EH (cell line): ENCODE measurements at regions not wholly inside any gene's neighbourhood (a gene's known extent, or its start where the extent isn't known, plus 50 kb on each side); places are given as distances from the start of the nearest gene placed in this dataset.
"Not testable (repeated sequence)": the region's sequence is repeated elsewhere in the genome, so short reads cannot be mapped to it uniquely, and the experiment has no call there.

Experiments
- DNase-seq: peaks from one replicate; pipeline ENCODE4 v3.0.0-alpha.2; 2015; ENCODE audit warnings: low read depth

DNA sequence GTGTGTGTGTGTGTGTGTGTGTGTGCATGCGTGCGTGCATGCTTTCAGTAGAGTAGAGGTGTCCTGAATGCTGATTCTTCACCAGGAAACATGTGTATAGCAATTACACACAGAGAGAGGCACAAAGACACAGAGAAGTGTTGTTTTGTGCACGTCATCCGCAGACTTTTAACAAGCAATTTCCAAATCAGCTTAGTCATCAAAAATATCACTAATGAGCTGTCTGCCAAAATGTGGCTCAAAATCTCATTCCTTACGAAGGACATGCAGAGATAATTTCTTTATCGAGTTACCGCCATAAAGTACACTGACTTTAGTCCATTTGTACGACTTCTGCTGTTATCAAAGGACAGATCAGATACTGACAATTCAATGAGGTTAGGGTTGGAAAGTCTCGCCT is 274.9 kb upstream of the RARB start:
- no peak for DNase-seq

DNA sequence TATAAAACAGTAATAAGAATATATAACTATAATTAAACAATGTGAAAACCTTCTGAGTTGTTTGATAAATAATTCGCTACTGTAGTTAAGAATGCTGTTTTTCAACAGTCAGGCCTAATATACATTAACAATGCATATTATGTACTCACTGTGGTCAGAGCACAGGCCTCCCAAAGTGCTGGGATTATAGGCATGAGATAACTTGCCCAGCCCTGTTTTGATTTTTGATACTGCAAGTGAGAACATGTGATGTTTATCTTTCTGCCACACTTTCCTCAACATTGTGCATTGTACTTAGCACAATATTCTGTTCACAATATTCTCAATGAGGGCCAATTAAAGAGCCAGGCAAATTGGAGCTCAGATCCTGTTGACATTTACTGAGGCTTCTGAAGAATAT is 274.5 kb upstream of the RARB start:
- DNase-seq: no peak

DNA sequence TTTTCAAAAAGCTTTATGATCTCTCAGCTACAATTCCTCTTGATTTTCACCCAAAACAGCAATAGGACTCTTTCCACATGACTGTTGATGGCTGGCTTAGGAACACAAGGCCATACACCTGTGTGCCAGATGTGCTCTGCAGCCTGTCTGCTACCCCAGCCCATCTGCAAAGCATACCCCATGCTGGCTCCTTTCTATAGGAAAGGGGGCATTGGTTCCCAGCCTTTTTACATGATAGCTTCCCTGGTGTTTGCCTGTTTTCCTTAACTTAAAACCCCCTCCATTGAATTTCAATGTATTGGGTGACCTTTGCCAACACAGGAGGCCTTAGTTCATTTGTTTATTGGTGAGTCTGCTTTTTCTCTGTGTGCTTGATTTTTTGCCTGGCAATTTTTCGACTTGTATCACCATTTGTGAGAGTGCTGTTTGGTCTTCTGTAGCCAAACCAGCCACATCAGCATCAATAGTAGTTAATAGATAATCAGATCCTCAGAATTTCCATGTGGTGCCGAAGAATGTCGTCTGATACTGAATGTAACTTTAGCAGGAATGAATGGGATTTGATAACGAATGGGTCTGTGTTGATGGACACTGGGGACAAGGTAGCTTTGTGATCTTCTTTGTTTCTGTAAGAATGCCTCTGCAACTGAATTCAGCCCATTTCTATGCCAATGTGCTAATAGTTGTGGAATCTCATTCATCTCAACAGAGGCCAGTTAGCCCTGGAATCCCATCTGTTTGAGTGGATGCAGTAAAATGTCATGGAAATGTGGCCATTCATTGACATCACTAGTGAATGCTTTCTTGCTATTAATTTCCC is 272.2 kb upstream of the RARB start:
- peak; percentile 81 for DNase-seq

DNA sequence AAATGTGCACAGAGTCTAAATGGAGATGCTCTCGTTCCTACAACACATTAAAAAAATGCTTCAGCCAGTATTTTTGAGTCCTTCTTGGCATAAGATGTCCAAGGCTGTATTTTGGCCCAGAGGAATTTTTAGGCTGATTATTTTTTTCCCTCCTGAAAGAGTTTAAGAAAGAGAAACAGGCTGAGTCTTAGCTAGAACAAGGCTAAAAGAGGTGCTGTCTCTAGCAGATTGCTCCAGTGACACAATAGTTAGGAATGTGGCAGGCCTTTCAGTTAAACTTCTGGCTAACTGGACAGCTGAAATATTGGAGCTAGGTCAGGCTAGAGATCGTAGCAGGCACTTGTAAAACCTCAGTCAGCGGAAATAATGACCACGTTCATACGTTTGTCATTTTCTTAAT is 271.4 kb upstream of the RARB start:
- peak; percentile 92 for DNase-seq

DNA sequence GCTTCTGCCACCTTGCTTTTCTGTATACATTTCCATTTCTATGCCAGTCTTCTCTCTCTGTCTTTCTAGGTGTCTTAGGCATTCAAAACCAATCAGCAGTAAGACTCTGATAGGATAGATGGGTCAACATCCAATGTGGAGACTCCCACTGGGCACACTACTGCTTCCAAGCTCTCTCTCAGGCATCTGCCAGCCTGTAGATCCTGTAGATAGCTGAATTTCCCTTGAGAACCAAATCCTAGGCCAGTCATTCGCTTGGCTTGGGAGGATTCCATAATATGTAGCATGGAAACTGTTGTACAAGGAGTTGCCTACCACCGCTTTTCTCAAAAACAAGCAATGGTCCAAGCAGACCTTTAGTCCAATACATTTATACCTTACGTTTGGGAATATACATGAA is 262.8 kb upstream of the RARB start:
- DNase-seq: no peak

DNA sequence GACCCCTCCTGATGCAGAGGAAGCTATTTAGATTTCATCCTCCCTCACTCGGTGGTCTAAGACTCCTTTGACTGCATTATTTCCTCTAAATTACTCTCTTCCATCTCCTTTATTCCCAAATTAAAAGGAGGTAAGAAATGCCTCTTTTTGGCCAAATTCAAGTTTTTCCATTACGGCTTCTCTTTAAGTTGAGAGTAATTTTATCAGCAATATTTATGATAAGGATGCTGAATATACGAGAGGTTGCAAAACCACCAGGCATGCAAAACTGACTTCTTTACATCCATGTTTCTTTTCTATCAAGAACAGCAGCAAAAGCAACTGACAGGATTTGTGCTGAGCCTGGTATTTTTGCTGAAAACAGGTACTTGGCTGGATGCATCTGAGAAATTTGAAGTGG is 262.0 kb upstream of the RARB start:
- no peak for DNase-seq

DNA sequence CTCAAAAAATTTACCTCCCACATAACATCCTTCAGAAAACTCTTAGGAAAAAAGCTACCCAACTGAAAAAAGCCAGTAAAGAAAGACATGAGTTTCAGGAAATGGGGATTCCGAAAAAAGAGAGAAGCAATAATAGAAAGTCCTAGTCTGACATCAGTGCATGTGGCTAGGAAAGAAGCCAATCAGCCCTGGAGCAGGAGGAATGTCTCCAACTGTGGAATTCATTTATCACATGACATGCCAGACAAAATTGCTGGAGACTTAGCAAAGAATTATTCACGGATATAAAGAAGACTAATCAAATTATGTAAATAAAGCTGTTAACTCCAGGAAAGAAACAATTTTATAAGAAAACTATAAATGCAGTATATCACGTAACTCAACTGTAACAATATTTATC is 258.9 kb upstream of the RARB start:
- peak; percentile 64 for DNase-seq

DNA sequence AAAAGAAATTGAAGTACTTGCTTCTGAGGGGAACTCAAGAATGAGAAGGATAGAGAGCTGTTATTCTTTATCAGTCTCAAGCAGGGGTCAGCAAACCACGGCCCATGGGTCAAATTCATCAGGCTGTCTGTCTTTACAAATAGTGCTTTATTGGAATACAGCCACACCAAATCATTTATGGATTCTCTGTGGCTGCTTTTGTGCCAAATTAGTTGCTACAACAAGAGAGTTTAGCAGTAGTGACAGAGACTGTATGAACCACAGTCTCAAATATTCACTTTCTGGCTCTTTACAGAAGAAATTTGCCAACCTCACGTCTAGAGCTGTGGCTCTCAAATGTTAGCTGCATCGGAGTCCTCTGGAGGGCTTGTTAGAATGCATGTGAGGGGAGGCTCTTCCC is 258.0 kb upstream of the RARB start:
- DNase-seq: peak; percentile 6

DNA sequence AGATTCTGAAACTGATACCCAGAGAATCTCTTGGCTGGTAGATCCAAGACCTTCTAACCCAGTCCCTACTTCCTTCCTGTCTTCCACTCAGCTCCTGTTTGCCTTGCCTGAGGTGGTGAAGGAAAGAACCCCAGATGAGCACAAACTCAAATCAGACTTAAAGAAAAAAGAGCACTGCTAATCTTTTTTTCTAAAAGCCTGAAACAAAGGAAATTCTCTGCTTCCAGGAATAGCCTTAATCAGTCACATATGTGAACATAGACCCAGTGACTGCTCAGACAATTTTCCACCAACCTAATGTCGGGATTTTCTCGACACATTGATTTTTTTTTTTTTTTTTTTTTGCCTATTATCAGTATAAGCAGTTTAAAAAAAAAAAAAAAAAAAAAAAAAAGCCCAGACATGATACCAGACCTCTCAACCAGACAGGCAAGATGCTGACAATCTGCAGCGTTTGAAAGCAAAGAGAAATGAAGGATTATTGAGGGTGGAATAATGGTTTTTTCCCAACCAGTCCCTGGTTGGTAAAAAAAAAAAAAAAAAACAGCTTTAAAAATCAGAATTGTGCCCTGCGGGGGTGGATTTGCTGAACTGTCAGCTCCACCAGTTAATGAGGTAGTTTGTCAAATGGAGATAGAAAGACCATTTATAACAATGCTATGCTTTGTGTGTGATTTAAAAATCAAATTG is 256.8 kb upstream of the RARB start:
- DNase-seq: no peak

DNA sequence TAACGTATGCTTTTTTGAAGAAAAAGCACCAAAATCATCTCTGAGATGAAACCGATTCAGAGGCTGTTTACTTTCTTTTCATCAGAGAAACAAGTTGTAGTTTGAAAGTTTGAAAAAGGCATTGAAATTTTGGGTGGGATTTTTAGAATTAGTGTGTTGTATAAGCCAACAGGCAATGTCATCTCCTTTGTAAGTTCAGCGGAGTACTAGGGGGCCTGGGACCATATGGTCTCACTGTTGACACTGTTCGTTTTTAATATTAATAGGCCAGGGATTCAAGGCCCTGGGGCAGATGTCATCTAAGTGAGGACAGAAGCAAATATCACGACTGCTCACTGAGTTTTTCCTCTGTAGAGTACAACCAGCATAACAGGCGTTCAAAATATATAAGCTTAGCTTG is 256.2 kb upstream of the RARB start:
- DNase-seq: no peak

DNA sequence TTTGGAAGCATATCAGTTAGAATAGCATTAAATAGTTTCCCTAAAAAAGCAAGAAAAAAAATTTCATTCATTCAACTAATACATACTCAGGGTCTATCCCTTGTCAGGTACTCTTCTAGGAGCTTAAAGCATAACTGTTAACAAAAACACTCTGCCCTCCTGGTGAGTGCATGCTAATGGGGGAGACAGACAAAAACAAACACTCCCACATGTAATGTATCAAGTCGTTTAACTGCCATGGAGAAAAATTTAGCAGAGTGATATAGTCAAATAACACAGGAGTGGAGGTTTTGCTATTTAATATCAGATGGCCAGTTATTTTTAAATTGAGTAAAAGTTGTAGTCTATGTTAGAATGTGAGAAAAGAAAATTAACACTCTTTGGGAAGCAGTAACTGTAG is 254.5 kb upstream of the RARB start:
- no peak for DNase-seq

DNA sequence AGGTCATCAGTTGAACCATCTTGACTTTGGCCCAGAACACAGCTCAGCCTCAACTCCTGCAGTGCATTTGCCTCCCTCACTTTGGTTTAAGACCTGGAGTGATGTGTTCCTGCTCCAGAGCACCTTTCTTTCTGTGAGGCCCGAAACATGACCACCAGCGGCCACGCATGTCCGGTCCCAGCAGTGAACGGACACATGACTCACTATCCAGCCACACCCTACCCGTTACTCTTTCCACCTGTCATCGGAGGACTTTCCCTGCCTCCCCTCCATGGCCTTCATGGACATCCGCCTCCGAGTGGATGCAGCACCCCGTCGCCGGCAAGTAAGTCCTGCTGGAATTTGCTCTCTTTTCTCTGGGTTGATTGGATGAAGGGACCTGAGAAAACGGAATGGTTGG is 253.8 kb upstream of the RARB start:
- no peak for DNase-seq

DNA sequence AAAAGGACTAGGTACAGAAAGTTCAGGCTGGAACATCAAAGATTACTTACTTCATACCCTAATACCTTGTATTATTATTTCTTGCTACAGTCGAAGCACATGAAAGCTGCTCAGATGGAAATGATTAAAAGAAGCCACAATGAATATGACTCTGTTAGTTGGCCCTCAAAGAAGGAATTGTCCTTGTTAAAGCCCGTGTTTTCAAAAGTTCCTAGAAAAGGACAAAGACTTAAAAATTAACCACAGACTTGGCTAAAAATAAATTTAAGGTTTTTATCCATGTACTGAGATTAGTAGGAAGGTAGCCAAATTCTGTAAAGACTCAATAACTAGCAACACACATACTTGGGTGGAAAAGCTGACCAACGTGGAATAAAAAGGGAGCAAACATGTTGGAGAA is 251.0 kb upstream of the RARB start:
- peak; percentile 39 for DNase-seq

DNA sequence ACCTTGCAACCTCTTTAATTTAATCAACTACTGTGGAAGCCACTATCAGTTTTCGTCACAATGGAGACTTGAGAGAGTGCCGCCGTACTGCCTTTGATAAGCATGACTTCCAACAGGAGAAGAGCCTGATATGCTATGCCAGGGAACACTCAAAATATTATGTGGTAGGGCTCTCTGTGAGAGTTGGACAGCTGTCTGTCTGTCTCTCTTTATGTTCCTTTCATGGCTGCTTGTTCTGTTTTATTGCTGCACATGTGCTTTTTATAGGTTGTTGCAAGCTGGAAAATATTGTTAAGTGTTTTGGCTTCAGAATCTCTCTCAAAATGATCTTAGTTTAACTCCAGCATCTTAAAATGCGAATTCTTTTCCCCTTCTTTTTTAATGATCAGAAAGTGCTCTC is 249.4 kb upstream of the RARB start:
- DNase-seq: no peak

DNA sequence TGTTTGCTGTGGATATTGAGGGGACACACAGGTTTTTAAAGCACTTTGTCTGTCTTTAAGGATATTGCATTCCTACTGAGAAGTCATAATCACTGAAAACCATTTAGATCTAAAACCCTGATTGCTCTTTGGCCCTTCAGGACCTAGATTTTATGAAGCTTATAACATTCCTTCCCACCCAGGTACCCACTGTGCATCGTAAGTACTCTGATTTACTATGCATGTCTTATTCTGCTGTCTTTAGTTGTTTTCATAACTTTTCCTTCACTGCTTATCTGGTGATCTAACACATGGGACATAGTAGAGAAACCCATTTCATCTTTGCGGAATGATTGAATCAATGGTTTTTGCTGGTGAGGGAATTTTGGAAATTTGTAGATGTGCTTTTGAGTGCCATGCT is 247.0 kb upstream of the RARB start:
- no peak for DNase-seq

DNA sequence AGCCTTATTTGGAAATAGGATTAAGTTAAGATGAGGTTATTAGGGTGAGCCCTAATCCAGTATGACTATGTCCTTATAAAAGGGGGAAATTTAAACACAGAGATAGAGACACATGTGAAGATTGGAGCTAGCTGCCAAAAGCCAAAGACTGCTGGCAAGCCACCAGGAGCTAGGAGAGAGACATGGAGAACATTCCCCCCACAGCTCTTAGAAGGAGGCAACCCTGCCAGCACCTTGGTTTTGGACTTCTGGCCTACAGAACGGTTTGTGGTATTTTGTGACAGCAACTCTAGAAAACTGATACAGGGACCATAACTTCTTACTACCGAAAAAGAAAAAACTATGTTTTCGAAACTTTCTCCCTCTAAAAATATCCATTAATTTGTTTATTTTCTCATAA is 245.3 kb upstream of the RARB start:
- DNase-seq: peak; percentile 10

DNA sequence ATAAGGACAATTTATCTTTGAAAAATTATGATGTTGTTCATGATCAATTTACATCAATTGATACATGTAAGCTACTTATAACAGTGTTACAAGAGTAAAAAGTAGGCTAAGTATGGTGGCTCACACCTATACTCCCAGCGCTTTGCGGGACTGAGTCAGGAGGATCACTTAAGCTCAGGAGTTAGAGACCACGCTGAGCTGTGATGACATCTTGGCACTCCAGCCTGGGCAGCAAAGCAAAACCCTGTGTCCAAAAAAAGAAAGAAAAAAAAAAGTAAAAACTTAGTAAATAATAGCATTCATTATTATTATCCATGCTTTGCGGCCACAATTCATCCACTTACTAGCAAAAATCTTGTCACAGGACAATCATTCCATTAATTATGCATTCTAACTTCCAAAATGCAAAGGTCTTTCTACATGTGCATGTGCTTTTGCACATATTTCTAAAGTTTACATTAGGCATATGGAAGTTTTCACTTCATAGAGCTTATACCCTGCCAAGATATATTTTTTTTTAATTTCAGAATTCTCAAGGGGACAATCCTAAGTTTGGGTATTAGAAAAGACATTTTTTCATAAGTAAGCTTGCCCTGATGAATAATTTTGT is 243.3 kb upstream of the RARB start:
- no peak for DNase-seq

DNA sequence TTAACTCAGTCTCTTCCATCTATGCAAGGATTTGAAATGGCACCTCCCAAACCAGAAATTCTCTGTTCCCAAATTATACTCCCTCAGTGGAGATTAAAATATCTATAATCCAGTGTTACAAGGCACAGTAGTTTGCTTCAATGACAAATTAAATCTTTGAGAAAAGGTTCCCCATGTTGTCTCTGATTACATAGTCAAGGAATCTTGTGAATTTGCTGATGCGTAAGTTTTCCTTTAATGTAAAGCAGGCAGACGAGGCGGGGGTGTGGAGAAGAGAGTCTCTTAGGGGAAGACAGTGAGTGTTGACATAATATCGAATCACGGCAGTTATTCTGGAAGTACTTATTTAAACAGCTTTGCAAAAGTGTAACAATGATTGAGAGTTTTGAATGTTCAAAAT is 236.4 kb upstream of the RARB start:
- no peak for DNase-seq

DNA sequence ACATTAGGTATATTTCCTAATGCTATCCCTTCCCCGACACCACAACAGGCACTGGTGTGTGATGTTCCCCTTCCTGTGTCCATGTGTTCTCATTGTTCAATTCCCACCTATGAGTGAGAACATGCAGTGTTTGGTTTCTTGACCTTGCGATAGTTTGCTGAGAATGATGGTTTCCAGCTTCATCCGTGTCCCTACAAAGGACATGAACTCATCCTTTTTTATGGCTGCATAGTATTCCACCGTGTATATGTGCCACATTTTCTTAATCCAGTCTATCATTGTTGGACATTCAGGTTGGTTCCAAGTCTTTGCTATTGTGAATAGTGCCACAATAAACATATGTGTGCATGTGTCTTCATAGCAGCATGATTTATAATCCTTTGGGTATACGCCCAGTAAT is 228.5 kb upstream of the RARB start:
- not testable (repeated sequence) for DNase-seq

DNA sequence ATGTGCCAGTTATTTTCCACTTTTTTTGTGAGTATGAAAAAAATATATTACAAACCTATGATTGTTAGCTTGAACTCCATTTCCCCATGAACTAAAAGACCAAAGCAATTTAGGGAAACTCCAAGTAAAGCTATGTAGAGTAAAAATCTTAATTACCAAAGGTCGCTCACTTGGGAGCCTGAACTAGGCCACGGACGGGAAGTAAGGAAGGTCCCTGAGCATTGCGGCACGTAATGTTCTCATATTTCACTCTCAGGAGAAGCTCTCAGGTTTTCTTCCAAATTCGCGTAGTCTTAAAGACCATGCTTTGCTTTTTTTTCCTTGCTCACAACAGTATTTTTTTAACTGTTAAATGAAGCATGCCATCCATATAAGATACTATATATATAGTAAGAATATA is 215.3 kb upstream of the RARB start:
- DNase-seq: no peak

DNA sequence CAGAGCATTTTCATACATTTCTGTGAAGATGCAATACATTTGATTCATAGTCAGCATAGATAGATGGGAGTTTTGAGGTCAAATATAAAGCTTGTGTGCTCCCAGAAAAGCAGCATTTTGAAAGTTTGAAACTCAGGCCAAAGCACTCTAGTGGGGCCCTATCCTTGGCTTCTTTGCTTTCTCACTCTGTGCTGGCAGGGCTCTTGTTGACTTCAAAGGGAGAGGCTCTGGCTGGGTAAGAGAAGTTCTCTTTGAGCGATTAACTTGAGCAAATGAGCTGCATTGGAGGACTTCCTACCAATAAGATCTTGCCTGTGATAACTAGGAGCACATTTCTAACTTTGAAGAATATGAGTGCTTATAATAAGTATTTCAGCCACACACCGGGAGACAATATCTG is 214.0 kb upstream of the RARB start:
- no peak for DNase-seq

DNA sequence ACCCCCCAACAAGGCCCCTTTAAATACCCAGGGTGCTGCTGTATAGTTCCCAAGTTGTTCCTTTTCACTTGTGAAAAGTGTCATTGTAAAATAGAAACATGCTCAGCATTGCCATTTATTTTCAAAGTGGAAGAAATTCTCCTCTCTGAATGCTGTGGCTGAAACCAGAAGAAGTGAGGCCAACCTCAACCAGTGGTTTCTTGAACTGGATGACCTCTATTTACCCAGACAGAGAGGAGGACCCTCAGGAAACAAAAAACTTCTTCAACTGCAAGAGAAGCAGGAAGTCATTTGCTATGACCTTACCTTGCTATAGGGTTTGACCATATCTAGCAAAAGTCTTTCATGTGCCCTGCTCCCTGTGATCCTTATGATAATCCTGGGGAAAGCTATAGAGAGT is 209.7 kb upstream of the RARB start:
- no peak for DNase-seq

DNA sequence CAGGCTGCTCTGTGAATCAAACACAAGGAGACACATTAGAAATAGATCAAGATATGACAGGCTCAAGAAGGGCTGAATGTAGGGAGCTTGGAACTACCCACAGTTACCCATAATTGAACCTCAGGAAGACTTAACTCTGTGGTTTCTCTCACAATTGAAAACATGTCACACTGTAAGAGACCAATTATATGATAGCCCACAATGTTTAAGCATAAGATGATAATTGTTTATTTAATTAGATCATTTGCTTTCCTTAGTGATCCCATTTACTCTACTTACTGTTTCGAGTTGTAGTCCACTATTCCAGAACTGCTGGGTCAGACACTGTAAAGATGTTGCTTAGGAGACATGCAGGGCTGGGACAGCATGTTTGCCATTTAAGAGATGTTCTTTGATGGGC is 201.3 kb upstream of the RARB start:
- DNase-seq: no peak

DNA sequence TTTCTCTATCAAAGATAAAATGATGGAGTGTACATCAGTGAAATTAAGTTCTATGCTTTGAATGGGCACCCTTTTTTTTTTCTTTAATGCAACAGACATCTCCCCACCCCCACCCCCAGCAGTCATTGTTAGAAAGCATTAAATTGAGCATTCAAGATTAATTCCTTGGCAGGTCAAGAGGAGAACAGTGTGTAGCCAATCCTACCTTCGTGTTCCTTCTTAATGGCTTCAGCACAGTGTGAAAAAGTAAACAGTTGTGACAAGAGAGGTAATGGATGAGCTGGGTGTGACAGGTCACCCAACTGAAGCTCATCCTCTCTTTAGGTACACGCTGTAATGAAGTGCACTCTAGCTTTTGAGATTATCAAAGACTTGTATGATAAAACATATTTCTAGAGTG is 198.5 kb upstream of the RARB start:
- no peak for DNase-seq
